HG03060 (cell line): ENCODE measurements at regions not wholly inside any gene's neighbourhood (a gene's known extent, or its start where the extent isn't known, plus 50 kb on each side); places are given as distances from the start of the nearest gene placed in this dataset.

Experiments used
- ATAC-seq: cut with Tn5 transposase; IDR thresholded peaks from one replicate; pipeline ENCODE4 v1.9.1; 2021; ENCODE audit warnings: low read depth, moderate number of reproducible peaks; ENCODE audit not compliant: unreplicated experiment

DNA sequence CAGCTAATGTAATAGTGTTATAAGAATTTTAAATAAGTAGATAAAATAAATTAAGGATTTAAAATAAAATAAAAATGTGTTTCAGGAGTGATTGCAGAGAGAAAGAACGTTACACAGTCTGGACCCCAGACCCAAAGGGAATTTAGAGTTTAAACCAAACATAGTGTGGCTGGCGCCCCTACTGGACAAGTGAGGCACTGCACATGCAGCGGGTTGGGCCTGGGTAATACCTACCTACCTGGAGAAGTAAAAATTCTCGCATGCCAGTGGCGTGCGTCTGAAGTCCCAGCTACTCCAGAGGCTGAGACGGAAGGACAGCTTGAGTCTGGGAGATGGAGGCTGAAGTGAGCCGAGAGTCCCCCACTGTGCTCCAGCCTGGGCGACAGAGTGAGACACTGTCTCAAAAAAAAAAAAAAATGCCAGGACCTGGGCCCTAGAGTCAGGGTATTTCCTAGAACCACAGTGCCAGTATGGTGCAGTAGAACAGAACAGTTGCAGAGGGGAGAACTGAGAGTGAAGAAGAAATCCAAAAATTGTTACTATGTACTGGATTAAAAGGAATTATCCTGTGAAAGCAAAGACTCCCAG lies 71.4 kb upstream of the TCF21 start:
- ATAC-seq, result no peak

DNA sequence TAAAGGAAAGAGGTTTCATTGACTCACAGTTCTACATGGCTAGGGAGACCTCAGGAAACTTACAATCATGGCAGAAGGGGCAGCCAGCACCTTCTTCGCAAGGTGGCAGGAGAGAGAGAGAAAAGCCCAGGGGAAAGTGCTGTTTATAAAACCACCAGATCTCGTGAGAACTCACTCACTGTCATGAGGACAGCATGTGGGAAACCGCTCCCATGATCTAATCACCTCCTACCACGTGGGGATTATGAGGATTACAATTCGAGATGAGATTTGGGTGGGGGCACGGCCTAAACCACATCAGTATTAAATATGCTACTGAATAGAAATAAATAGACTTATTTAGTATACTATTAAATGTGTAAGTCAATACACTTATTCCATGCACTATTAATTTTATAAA lies 70.6 kb upstream of the TCF21 start:
- ATAC-seq, result no peak

DNA sequence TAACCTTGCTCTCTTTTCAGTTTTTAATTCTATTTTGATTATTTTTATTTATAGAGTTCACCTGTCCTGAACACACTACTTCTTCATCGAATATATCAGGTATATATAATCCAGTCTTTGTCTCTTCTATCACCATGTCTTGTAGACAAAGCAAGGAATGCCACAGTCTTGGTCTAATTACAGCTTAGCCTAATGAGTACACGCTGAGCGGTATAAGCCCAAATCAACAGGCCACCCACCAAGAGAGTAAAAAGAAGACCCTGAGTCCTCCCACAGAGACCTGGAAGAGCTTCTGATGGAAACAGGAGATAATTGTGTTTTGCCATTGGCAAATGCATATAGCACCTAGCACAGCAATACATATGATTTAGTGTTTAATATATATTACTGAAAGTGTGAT lies 68.7 kb upstream of the TCF21 start:
- ATAC-seq, result no peak

DNA sequence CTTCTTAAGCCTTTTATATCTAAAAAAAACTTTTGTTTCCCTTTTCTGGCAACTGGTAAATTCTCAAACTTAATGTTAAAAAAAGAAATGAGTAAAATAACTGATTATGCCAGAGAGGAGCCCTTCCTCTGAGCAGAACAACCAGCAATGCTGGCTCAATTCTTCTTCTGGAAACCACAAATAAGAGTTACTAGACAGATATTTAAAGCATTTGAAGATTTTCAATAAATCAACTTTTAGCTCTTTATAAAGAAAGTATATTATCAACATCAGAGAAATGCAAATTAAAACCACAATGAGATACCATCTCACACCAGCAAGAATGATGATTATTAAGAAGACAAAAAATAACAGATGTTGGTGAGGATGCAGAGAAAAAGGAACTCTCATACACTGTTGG lies 61.1 kb upstream of the TCF21 start:
- no peak for ATAC-seq

DNA sequence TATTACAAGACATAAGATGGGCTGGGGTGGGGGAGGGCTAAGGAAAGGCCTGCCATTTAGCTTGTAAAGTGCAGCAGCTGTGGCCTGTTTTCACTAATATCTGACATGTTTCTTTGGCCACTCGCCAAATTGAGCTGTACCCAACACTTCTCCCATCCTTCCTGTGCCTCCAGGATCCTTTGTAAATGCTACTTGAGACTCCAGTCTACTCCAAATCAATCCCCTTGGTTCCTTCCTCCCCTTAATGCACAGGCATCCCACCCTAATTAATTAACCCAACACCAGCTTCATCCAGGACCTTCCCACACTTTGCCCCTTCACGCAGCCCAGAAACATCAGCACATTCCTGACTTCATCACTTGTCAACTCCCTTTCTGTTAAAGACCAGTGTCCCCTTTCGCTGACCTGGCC lies 55.0 kb upstream of the TCF21 start:
- no peak for ATAC-seq

DNA sequence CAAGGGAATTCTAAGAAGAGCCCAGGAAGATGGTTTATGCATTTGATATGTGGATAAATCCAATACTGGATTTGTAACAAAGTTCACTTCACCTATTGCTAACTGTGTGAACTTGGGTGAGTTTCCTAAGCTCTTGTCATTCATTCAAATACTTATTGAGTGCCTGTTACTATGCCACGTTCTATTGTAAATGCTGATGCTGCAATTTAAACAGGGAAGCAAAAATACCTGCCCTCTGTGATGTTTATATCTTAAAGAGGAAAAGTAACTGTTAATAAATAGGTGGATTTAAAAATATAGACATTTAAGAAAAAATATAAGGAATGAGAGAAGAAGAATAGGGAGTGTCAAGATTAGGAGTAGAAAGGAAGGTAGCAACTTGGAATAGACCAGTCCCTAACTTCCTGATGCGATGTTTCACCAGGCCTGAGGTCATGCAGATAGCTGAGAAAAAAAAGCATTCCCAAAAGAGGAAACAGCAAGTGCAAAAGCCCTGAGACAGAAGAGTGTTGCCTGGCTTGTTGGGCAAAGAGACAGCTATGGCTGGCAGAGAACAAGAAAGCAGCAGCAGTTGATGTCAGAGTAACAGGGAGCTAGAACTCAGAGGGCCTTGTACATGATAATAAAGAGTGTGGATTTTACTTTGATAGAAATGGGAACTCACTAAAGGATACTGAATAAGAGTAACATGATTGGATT lies 54.3 kb upstream of the TCF21 start:
- no peak for ATAC-seq

DNA sequence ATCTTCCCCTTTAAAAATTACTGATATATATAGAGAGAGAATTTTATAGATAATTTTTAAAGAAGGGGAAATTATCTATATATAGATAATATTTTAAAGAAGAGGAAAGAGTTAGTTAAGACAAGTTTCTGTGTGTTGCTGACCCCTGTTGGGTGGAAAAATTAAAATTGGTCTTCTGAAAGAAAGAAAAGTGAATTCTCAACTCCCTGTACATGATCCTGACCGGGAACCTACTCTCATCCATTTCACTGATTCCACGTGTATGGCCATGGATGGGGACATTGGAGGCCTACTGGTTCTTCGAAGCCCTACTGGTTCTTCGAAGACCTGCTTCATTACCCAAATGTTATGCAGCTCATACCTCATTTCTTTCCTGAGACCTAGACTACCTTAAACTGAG lies 53.0 kb upstream of the TCF21 start:
- ATAC-seq, result no peak

DNA sequence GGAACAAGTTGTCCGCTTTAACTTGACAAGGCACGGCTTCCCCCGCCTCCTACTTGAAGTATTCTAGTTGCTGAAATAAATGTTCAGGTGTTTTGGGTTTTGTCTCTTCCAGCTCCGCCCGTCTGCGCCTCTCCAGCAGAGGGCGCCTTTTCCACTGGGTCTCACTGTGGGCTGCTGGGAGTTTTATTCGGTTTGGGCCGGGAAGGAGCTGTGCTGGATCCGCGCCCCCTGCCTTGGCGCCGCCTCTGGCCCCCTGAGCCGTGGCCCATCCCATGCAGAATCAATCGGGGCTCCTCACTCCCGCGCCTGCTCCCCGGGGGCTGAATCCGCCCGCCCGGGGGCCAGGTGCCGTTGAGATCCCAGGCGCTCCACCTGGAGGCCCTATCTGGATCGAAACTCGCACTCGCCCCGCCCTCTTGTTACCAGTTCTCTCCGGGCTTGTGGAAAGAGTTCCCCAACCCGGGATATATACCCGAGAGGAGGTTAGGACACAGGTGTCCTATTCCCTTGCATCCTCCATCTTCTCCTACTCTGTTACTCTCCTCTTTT lies 51.0 kb upstream of the TCF21 start:
- peak; percentile 66 for ATAC-seq
